Lung (tissue), 1 donor: ENCODE measurements at regions not wholly inside any gene's neighbourhood (a gene's known extent, or its start where the extent isn't known, plus 50 kb on each side); places are given as distances from the start of the nearest gene placed in this dataset. TPM values are rescaled to one million over a fixed set of nuclear protein-coding genes. Genes with fewer than 3 reads are reported as not detected.

Experiments used
- small RNA-seq: library from RNA; depleted of rRNA; stranded (forward); fragments of <200 nt; gene quantifications from one replicate; pipeline ENCODE3, GENCODE V24; 2014; ENCODE audit warnings: low replicate concordance

Small RNAs in the stretch of these regions (small RNA-seq; reads per million reads assigned to genes)
- not detected for gene RNU6-366P
